NCI-H524 (cell line): ENCODE measurements at regions not wholly inside any gene's neighbourhood (a gene's known extent, or its start where the extent isn't known, plus 50 kb on each side); places are given as distances from the start of the nearest gene placed in this dataset.

ENCODE experiments used
- DNase-seq, 2 experiments: peaks; one replicate each; lab custom pipeline; 2025; lab: John Stamatoyannopoulos, UW

GRCh38 chr7:50166997-50167965, 74.2 kb upstream of the ZPBP start:
- DNase-seq, result no peak

DNA sequence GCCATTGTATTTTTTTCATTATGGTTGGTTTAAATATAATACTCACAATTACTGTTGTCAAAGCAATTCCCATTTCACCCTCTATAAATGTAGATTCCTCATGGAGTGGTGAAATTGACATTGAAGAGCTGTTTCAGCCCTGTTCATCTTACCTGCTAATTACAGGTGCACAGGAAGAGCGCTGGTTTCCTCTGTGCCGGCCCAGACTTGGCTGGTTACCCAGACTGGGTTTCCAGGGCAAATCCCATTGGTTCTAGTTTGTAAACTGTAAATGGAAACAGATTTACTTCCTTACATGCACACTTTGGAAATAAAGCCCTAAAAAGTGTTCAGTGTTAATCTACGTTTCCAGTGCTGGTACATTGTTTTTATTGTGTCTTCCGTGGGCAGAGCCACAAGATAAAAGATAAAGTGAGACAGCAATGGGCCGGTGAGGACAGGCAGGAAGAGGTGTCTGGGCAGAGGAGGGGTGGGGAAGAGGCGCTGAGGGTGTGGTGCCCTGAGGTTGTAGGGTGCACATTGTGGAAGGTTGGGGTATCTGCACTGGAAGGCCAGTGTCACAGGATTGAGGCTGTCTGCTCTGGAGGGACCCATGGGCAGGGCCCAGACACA, 71.6 kb upstream of the ZPBP start:
- no peak for DNase-seq

GRCh38 chr7:50160206-50160605, 67.2 kb upstream of the ZPBP start:
- no peak for DNase-seq

- DNase-seq, result no peak
Measured at GRCh38 chr7:50159154-50159553, 66.1 kb upstream of the ZPBP start.

GRCh38 chr7:50156706-50157105, 63.7 kb upstream of the ZPBP start:
- DNase-seq, result no peak

DNA sequence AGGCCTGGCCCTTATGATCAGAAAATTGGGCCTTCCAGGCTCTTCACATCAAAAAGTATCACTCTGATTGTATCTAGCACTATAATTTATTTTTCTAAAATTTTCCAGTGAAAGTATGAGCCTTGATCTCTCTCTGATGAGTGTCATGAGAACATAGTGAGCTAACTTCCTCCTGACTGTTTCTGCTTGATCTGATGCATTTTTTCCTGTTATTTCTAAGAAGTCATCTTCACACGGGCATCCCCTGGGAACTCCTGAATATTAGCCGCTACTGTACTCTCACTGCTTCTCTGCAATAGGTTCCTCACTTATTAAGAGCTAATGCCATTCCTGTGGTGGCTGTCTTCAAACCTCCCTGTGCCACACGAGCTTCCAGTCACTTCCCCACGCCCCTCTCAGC, 63.1 kb upstream of the ZPBP start:
- DNase-seq, result no peak

- DNase-seq, result no peak
Measured at GRCh38 chr7:50155755-50156154, 62.7 kb upstream of the ZPBP start.

DNA sequence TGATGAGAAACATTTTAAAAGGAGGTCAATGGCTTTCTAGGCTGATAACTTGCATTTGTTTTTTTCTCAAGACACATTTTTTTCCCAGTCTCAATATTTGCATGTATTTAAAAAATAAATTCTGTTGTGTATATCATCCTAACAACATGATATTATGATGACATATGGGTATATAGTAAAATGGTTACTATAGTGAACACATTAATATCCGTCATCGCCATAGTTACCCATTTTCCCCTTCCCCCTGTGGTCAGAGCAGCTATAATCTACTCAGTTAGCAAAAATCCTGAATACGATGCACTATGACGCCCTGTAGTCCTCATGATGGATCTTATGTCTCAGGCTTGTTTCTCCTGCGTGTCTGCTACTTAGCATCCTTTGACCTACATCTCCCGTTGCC, 60.9 kb upstream of the ZPBP start:
- DNase-seq, result peak in 1 of 2 experiments; percentile 3

- DNase-seq, result peak in 1 of 2 experiments; percentile 4
Measured at GRCh38 chr7:50153148-50153547, 60.1 kb upstream of the ZPBP start.

DNA sequence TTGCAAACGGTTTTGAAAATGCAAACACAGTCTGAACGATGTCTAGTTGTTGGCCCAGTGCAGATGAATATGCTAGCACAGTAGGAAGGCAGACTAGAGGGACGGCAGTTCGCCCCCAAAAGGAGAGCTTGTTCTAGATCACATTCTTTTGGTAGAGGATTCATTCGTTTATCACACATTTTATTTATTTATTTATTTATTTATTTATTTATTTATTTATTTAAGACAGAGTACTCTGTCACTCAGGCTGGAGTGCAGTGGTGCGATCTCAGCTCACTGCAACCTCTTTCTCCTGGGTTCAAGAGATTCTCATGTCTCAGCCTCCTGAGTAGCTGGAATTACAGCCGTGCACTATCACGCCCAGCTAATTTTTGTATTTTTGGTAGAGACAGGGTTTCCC, 59.4 kb upstream of the ZPBP start:
- DNase-seq, result no peak

- no peak for DNase-seq
Measured at GRCh38 chr7:50151661-50152060, 58.6 kb upstream of the ZPBP start.

DNA sequence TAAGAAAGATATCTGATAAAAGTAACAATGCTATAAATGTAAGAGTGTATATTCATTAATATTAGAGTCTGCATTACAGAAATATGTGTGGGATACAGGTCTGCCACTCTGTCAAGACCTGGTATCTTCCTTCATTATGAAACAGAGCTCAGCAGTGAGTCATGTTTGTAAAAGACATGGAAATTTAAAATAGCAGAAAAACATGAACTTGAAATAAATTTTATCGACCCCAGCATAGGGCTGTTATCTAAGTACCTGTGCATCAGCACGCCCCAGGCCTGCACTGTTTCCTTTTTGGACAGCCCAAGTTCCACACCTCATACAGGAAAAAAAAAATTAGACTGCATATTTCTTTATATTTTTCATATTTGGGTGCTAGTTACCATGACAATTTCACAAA, 58.0 kb upstream of the ZPBP start:
- no peak for DNase-seq

DNA sequence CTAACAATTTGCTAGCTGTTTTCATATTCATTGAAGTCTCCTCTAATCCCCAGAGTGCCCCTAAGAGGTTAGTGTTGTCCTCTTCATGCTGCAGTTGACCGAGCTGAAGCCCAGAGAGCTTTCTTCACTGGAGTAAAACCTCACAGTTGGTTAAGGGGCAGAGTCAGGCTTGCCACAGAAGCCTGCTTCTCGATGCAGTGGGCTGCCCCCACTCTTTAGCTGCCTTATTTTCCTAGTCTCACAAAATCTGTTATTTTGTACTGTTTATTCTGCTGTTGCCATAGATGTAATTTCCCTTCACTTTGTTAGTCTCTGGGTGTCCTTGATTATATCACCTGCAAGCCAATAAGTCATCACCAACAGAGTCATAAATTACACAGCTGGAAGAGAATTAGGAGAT, 56.3 kb upstream of the ZPBP start:
- no peak for DNase-seq

GRCh38 chr7:50147951-50148808, 55.1 kb upstream of the ZPBP start:
- DNase-seq, result peak; percentile 55 to 86

DNA sequence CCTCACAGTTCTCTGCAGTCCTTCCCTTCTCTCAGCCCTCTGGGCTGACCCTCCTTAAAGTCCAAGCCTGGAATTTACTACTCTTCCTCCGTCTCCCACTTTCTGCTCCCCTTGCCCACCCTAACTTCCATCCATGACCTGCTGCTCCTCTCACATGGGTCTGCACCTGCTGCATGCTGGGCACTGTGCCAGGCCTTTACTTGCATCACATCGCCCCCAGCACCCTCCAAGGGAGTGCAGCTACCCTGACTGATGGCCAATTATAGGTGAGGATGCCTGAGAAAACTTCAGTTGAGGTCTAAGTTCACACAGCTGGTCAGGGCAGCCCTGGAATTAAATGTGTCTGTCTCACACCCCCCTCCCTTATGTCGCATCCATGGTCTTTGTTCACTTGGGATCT, 53.6 kb upstream of the ZPBP start:
- peak in 1 of 2 experiments; percentile 35 for DNase-seq

DNA sequence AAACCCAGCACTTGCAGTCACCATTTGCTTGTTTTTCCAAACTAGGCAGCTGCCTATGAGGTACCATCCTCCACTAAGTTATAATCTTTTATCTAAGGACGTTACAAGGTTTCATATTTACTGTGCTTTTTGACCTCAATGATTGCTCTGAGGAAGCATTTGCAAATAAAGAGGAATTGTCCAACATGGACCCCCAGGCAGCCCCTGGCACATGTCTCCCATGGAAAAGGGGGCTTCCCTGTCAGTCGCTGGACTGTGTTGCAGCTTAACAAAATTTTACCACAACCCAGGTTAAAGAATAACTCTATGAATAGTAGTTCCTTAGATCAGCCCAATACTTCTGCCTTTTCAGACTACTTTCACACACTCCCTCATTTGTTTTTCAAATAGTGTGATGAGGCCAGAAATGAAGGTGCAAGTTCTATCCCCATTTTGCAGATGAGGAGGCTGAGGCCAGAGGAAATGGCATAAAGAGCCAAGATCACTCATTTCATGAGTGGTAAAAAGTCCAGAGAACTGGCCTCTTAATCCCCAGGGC, 52.8 kb upstream of the ZPBP start:
- DNase-seq, result no peak

- no peak for DNase-seq
Measured at GRCh38 chr7:50145226-50145625, 52.2 kb upstream of the ZPBP start.
